ENCODE measurements at regions not wholly inside any gene's neighbourhood (a gene's known extent, or its start where the extent isn't known, plus 50 kb on each side); places are given as distances from the start of the nearest gene placed in this dataset.

DNA sequence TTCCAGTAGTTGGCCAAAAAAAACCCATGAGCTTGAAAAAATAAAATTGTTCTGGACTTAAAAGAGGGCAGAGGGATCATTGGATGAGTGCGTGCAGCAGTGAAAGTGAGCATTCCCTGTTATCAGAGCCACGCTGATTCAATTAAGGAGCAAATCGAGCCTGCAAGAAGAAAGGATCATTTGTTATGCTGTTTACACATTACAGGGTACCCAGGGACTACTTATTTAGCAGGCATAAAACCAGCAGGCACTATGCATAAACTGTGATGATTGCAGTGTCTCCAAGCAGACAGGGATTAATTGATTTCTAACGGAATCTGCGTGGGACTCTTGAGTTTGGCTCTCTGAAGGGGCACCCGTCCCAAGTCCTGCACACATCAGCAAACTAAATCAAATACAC is 83.5 kb downstream of the SHOX start:
- H3K9ac ChIP-seq (ENCODE audit: low read length), result no peak overlapping the region

More for the DNA sequence above, 83.5 kb downstream of the SHOX start:
- H3K36me3 ChIP-seq (ENCODE audit: control insufficient read depth, insufficient read depth, low read length), result no peaks in the 10 kb centered on the region
- H3K9me3 ChIP-seq (ENCODE audit: control insufficient read depth, insufficient read depth, low read depth, low read length), result peaks cover 28% of the 10 kb centered on the region
- H3K27ac ChIP-seq (ENCODE audit: low read depth, low read length), result no peak overlapping the region
- no peaks in the 10 kb centered on the region for H3K27me3 ChIP-seq (ENCODE audit: control insufficient read depth, insufficient read depth, low read length)
- no peak overlapping the region for H3K4me3 ChIP-seq (ENCODE audit: low read depth, low read length)
- H3K4me1 ChIP-seq (ENCODE audit: control insufficient read depth, insufficient read depth, low read length), result no peaks in the 10 kb centered on the region
